CD4-positive, alpha-beta T cell (primary cell): ENCODE measurements at regions not wholly inside any gene's neighbourhood (a gene's known extent, or its start where the extent isn't known, plus 50 kb on each side); places are given as distances from the start of the nearest gene placed in this dataset.

Experiments used
- ATAC-seq: fragments of 200-7000 bp; cut with Tn5 transposase; one replicate; pipeline ENCODE4 v1.10.0; 2022; ENCODE audit warnings: mild to moderate bottlenecking; ENCODE audit not compliant: poor library complexity
- CTCF ChIA-PET: fragments of 350-600 bp; sonication (Branson Sonifier 250); formaldehyde crosslinking; loops from one replicate; lab custom pipeline; 2021; ENCODE audit warnings: antibody characterized with exemption, inconsistent platforms; lab: Charles Lee
- POLR2A ChIA-PET: fragments of 350-600 bp; sonication (Branson Sonifier 250); formaldehyde crosslinking; loops from one replicate; lab custom pipeline; 2021; ENCODE audit warnings: antibody characterized with exemption, inconsistent platforms; lab: Charles Lee
- DNase-seq, 14 experiments: peaks; one replicate each; pipeline ENCODE4 v3.0.0-alpha.2; 2013 to 2020; ENCODE audit warnings: mixed read lengths in 2 of 14
- H3K27ac ChIP-seq, 2 donors: one replicate each; pipeline versions ENCODE4 v1.5.1 to v1.7.0; 2013; ENCODE audit warnings: low read length in 2 of 2, low read depth in 1 of 2, mild to moderate bottlenecking in 1 of 2
- H3K27me3 ChIP-seq, 2 experiments: 1 replicate in 1 of 2; 2 replicates in 1 of 2; pipeline versions ENCODE4 v1.6.1 to v1.7.0; 2013; ENCODE audit warnings: low read length in 2 of 2, control low read depth in 1 of 2, mild to moderate bottlenecking in 1 of 2, moderate library complexity in 1 of 2; ENCODE audit not compliant: insufficient read depth in 2 of 2, control insufficient read depth in 1 of 2
- H3K36me3 ChIP-seq: one replicate; pipeline ENCODE4 v1.6.1; 2013; ENCODE audit warnings: low read length, control low read depth; ENCODE audit not compliant: insufficient read depth
- H3K4me1 ChIP-seq: one replicate; pipeline ENCODE4 v1.6.1; 2013; ENCODE audit warnings: low read length, control low read depth; ENCODE audit not compliant: insufficient read depth
- H3K4me3 ChIP-seq: one replicate; pipeline ENCODE4 v1.5.1; 2013; ENCODE audit warnings: mild to moderate bottlenecking, low read length, moderate library complexity
- H3K9me3 ChIP-seq, 2 experiments: 1 replicate in 1 of 2; 2 replicates in 1 of 2; pipeline versions ENCODE4 v1.6.1 to v1.7.0; 2013; ENCODE audit warnings: low read length in 2 of 2, mild to moderate bottlenecking in 2 of 2, control low read depth in 1 of 2, moderate library complexity in 1 of 2; ENCODE audit not compliant: control insufficient read depth in 1 of 2, insufficient read depth in 1 of 2
- H3K27ac Mint-ChIP-seq: one replicate; pipeline ENCODE4 v1.8.0; 2020; ENCODE audit warnings: mixed read lengths
- H3K27me3 Mint-ChIP-seq: one replicate; pipeline ENCODE4 v1.8.0; 2021; ENCODE audit warnings: mixed read lengths
- H3K36me3 Mint-ChIP-seq: one replicate; pipeline ENCODE4 v1.8.0; 2021; ENCODE audit warnings: low read depth, mixed read lengths
- H3K4me1 Mint-ChIP-seq: one replicate; pipeline ENCODE4 v1.8.0; 2021; ENCODE audit warnings: low read depth, mixed read lengths
- H3K4me3 Mint-ChIP-seq: one replicate; pipeline ENCODE4 v1.8.0; 2020; ENCODE audit warnings: mild to moderate bottlenecking, mixed read lengths
- H3K9me3 Mint-ChIP-seq: one replicate; pipeline ENCODE4 v1.8.0; 2020; ENCODE audit warnings: mixed read lengths
- CTCF ChIP-seq: fragments of 200-600 bp; IDR thresholded peaks from one replicate; pipeline ENCODE4 v1.8.0; 2022; ENCODE audit warnings: antibody characterized with exemption, mild to moderate bottlenecking
- intact Hi-C, 2 experiments: fragments of 100-400 bp; cut with DNase I in 1 of 2; cut with micrococcal nuclease in 1 of 2; formaldehyde crosslinking; loops; one replicate each; pipeline versions ENCODE4 v1.15.1 to v1.9.0; 2023 to 2025; cut with DNase I, micrococcal nuclease

GRCh38 chr6:22062807-22063408 lies 233.9 kb downstream of the PRL start:
- CTCF ChIA-PET: no interaction called here
- H3K36me3 Mint-ChIP-seq: no peaks in the 10 kb centered on the region
- H3K9me3 Mint-ChIP-seq: no peaks in the 10 kb centered on the region
- DNase-seq: peak in 10 of 14 experiments; percentile 1 to 77 (median 42)
- peak overlapping the region; percentile 15 for H3K4me3 ChIP-seq
- H3K27ac Mint-ChIP-seq: peak overlapping the region; percentile 65
- intact Hi-C loops: loop anchor here in 1 of 2 experiments (2.0 to 5.0 kb wide), 3 partner anchors 18 to 84 kb away; no protein-coding TSS in a partner anchor
- H3K4me1 Mint-ChIP-seq: peaks cover 19% of the 10 kb centered on the region
- H3K27ac ChIP-seq: no peak overlapping the region
- POLR2A ChIA-PET: interaction anchor here (0.7 kb wide), 1 partner anchor 113 kb away, joined by 3 read pairs; no protein-coding TSS in a partner anchor
- H3K27me3 Mint-ChIP-seq: no peaks in the 10 kb centered on the region
- no peaks in the 10 kb centered on the region for H3K36me3 ChIP-seq
- H3K27me3 ChIP-seq: no peaks in the 10 kb centered on the region
- peak; percentile 89 for ATAC-seq
- peaks cover 0 to 4% of the 10 kb centered on the region in 2 experiments for H3K9me3 ChIP-seq
- peak overlapping the region; percentile 56 for H3K4me3 Mint-ChIP-seq
- peaks cover 9% of the 10 kb centered on the region for H3K4me1 ChIP-seq
- no peak for TF ChIP-seq CTCF

DNA sequence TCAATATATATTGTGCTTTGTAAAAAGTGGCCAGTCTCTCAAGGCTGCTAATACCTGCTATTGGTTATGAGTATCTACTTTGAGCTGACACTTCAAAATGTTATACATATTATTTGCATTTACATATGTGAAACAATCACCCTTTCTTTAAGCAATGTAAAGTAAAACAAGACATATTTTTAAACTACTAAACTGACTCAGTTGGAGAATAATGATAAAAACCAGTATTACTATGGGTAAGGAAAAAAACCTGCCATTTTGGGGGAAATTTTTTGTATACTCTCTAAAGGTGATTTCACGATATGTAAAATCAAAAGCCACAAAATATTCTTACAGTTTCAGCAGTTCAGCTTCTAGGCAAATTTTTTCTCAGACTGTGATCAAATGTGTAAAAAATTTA lies 232.3 kb downstream of the PRL start:
- Mint-ChIP-seq H3K27me3 (no peaks in the 10 kb centered on the region), H3K9me3 (no peaks in the 10 kb centered on the region), H3K4me3 (no peak overlapping the region), H3K36me3 (no peaks in the 10 kb centered on the region), H3K27ac (no peak overlapping the region), H3K4me1 (peaks cover 19% of the 10 kb centered on the region)
- Histone ChIP-seq H3K36me3 (no peaks in the 10 kb centered on the region), H3K4me1 (peaks cover 9% of the 10 kb centered on the region), H3K27ac (no peak overlapping the region), H3K9me3 (peaks cover 0 to 4% of the 10 kb centered on the region in 2 experiments), H3K4me3 (no peak overlapping the region), H3K27me3 (no peaks in the 10 kb centered on the region)
- intact Hi-C loops: loop anchor here in 1 of 2 experiments (5.0 kb wide), 1 partner anchor 37 kb away; no protein-coding TSS in a partner anchor
- ChIA-PET CTCF (no interaction called here), POLR2A (no interaction called here)
- ATAC-seq (no peak), DNase-seq (no peak)
- TF ChIP-seq CTCF: no peak

- intact Hi-C loops: no loop called here
- Histone ChIP-seq H3K4me3 (no peak overlapping the region), H3K27ac (no peak overlapping the region), H3K27me3 (no peaks in the 10 kb centered on the region), H3K9me3 (peaks cover 0 to 4% of the 10 kb centered on the region in 2 experiments), H3K36me3 (no peaks in the 10 kb centered on the region), H3K4me1 (peaks cover 9% of the 10 kb centered on the region)
- Mint-ChIP-seq H3K4me3 (no peak overlapping the region), H3K36me3 (no peaks in the 10 kb centered on the region), H3K27me3 (no peaks in the 10 kb centered on the region), H3K9me3 (no peaks in the 10 kb centered on the region), H3K27ac (no peak overlapping the region), H3K4me1 (peaks cover 12% of the 10 kb centered on the region)
- ChIA-PET CTCF (no interaction called here), POLR2A (no interaction called here)
- TF ChIP-seq CTCF: no peak
- ATAC-seq (no peak), DNase-seq (no peak)
Observed at GRCh38 chr6:22067122-22067521, 229.7 kb downstream of the PRL start.
